Skeletal muscle satellite cell (primary cell): ENCODE measurements at regions not wholly inside any gene's neighbourhood (a gene's known extent, or its start where the extent isn't known, plus 50 kb on each side); places are given as distances from the start of the nearest gene placed in this dataset.

Source experiments
- H3K27me3 ChIP-seq: 2 replicates; pipeline ENCODE4 v1.7.0; 2013; ENCODE audit warnings: low read length; ENCODE audit not compliant: control insufficient read depth, insufficient read depth
- H3K36me3 ChIP-seq: 2 replicates; pipeline ENCODE4 v1.7.0; 2013; ENCODE audit warnings: mild to moderate bottlenecking, control low read depth, low read length; ENCODE audit not compliant: insufficient read depth
- H3K4me1 ChIP-seq: 2 replicates; pipeline ENCODE4 v1.7.0; 2013; ENCODE audit warnings: low read length; ENCODE audit not compliant: control insufficient read depth, insufficient read depth
- H3K4me2 ChIP-seq: 2 replicates; pipeline ENCODE4 v1.7.0; 2013; ENCODE audit warnings: mild to moderate bottlenecking, low read length
- H3K4me3 ChIP-seq: 2 replicates; pipeline ENCODE4 v1.7.0; 2013; ENCODE audit warnings: low read length
- H3K9ac ChIP-seq: 2 replicates; pipeline ENCODE4 v1.7.0; 2013; ENCODE audit warnings: mild to moderate bottlenecking, low read depth, low read length, moderate library complexity
- H3K9me3 ChIP-seq: replicated peaks from 2 replicates; pipeline ENCODE4 v1.7.0; 2013; ENCODE audit warnings: mild to moderate bottlenecking, control low read depth, low read length

DNA sequence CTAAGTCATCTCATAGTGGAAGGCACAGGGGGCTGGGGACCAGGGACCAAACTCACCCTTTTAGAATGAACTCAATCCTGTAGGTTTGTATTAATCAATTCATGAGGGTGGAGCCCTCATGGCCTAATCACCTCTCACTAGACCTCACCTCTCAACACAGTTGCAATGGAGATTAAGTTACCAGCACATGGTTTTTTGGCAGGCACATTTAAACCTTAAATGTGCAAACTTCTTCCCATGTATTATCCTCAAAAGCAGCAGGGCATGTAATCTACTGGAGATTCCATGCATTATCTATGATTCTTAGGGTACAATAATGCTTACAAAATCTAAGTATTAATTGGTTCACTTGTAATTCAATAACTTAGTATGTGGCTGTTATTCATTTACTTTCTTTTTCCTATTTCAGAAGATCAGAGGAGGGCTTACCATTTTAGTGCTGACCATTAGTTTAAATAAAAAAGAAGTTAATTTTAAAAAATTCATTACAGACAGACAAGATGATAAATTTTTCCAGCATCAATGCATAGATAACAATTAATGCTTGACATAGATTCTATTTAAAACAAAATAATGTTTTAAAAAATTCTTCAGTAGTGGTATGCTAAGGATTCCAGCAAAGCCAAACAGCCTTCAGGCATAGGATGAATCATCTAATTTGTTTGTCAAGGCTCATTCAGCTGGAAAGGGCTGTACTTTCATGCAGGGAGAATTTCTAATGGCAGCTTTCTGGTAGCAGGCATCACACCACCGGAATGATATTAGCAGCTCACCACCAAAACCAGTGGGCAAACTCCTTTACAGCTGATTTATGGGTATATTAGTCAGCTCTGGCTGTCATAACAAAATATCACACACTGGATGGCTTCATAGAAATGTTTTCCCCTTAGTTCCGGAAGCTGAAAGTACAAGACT, 124.6 kb upstream of the ZNF648 start:
- Histone ChIP-seq H3K27me3 (no peaks in the 10 kb centered on the region), H3K4me2 (peak overlapping the region; percentile 33), H3K9ac (no peak overlapping the region), H3K36me3 (no peaks in the 10 kb centered on the region), H3K9me3 (no peaks in the 10 kb centered on the region), H3K4me1 (peaks cover 14% of the 10 kb centered on the region), H3K4me3 (no peak overlapping the region)

- Histone ChIP-seq H3K4me3 (no peak overlapping the region), H3K9ac (no peak overlapping the region), H3K4me2 (no peak overlapping the region), H3K36me3 (no peaks in the 10 kb centered on the region), H3K27me3 (no peaks in the 10 kb centered on the region), H3K4me1 (peaks cover 14% of the 10 kb centered on the region), H3K9me3 (no peaks in the 10 kb centered on the region)
Observed at GRCh38 chr1:182185136-182185535, 123.6 kb upstream of the ZNF648 start.

DNA sequence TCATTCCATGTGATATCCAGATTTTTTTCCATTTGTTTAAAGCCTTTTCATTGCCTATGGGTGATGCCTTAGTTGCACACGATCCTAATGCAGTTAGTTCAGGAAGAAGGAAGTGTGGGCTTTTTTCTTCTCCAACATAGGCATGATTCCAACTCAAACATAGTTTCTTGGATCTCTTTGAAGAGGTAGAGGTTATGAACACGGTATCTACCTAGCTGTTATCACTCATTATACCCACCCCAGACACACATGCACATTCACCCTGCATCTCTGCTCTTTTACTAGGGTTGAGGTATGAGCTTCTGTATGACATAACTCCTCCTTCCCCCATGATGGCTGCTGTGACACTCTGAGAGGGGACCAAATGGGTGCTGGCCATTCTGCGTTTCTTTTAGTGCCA, 122.1 kb upstream of the ZNF648 start:
- Histone ChIP-seq H3K36me3 (no peaks in the 10 kb centered on the region), H3K9ac (no peak overlapping the region), H3K4me1 (peaks cover 14% of the 10 kb centered on the region), H3K4me2 (no peak overlapping the region), H3K9me3 (no peaks in the 10 kb centered on the region), H3K27me3 (no peaks in the 10 kb centered on the region), H3K4me3 (no peak overlapping the region)

DNA sequence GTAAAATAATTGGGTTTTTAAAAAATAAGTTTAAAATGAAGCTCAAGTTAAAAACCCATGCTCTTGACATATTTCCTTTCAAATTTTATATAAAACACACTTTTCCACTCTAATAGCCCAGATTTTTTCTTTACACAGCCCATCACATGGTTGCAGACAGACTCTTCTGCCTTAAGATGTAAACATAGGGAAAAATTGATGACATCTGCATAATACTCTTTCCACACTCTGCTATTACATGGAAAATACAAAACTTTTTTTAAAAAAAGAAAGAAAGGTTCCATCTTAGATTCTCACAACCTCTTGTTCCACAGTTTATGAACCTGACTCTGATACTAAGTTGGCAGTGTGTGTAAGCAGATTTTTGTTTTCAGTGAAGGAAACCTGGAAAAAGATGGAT, 120.8 kb upstream of the ZNF648 start:
- no peak overlapping the region for H3K9ac ChIP-seq
- no peak overlapping the region for H3K4me3 ChIP-seq
- H3K4me1 ChIP-seq: peaks cover 14% of the 10 kb centered on the region
- H3K27me3 ChIP-seq: no peaks in the 10 kb centered on the region
- H3K36me3 ChIP-seq: no peaks in the 10 kb centered on the region
- H3K9me3 ChIP-seq: no peaks in the 10 kb centered on the region
- H3K4me2 ChIP-seq: no peak overlapping the region

DNA sequence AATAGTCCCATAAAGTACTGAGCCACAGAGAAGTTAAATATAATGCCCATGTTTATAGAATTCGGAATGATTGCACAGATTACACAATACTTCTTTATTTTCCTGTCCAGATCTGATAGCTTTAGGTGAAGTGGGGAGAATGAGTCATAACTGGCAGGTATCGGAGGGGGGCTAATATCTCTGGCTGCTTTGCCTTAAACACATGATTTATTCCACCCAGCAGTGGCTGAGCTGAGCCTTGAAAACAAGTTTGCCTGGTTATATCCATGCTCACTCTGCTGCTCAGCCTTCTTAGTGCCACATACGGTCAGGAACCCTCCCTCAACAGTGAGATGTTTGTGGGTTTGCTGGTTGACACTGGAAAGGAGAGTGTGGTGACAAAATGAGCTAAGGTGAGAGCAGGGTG, 119.7 kb upstream of the ZNF648 start:
- H3K9ac ChIP-seq: no peak overlapping the region
- no peaks in the 10 kb centered on the region for H3K9me3 ChIP-seq
- H3K4me3 ChIP-seq: no peak overlapping the region
- no peaks in the 10 kb centered on the region for H3K36me3 ChIP-seq
- no peak overlapping the region for H3K4me2 ChIP-seq
- no peaks in the 10 kb centered on the region for H3K27me3 ChIP-seq
- peaks cover 6% of the 10 kb centered on the region for H3K4me1 ChIP-seq

- H3K27me3 ChIP-seq: no peaks in the 10 kb centered on the region
- no peaks in the 10 kb centered on the region for H3K9me3 ChIP-seq
- no peaks in the 10 kb centered on the region for H3K36me3 ChIP-seq
- no peak overlapping the region for H3K4me2 ChIP-seq
- H3K4me3 ChIP-seq: no peak overlapping the region
- no peak overlapping the region for H3K9ac ChIP-seq
- H3K4me1 ChIP-seq: no peaks in the 10 kb centered on the region
Observed at GRCh38 chr1:182175361-182175931, 113.9 kb upstream of the ZNF648 start.

GRCh38 chr1:182174513-182174855, 113.0 kb upstream of the ZNF648 start:
- no peaks in the 10 kb centered on the region for H3K9me3 ChIP-seq
- H3K36me3 ChIP-seq: no peaks in the 10 kb centered on the region
- H3K27me3 ChIP-seq: no peaks in the 10 kb centered on the region
- H3K4me3 ChIP-seq: no peak overlapping the region
- H3K9ac ChIP-seq: no peak overlapping the region
- H3K4me2 ChIP-seq: no peak overlapping the region
- no peaks in the 10 kb centered on the region for H3K4me1 ChIP-seq

GRCh38 chr1:182173808-182174512, 112.4 kb upstream of the ZNF648 start:
- no peak overlapping the region for H3K4me3 ChIP-seq
- H3K27me3 ChIP-seq: no peaks in the 10 kb centered on the region
- no peak overlapping the region for H3K9ac ChIP-seq
- no peaks in the 10 kb centered on the region for H3K4me1 ChIP-seq
- H3K9me3 ChIP-seq: no peaks in the 10 kb centered on the region
- H3K4me2 ChIP-seq: no peak overlapping the region
- no peaks in the 10 kb centered on the region for H3K36me3 ChIP-seq

DNA sequence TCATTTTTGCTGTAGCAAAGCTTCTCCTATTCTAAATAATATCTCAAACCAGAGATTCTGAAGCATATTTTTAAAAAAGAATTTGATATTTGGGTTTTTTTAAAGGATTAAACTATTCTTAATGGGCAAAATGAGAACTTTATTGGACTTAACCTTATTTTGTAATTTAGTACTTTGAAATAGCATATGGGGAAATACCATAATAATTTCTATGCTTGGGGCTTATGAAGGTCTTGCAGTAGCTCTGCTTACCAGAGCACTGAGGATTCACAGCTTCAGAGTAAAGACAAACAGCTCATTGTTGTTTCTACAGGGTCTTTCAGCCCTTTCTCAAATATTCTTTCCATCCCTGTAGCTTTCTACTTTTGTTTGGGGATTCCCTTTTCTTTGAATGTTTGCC, 111.2 kb upstream of the ZNF648 start:
- H3K9me3 ChIP-seq: no peaks in the 10 kb centered on the region
- no peaks in the 10 kb centered on the region for H3K27me3 ChIP-seq
- no peak overlapping the region for H3K9ac ChIP-seq
- H3K4me2 ChIP-seq: no peak overlapping the region
- H3K4me1 ChIP-seq: no peaks in the 10 kb centered on the region
- no peaks in the 10 kb centered on the region for H3K36me3 ChIP-seq
- no peak overlapping the region for H3K4me3 ChIP-seq

GRCh38 chr1:182170891-182171461, 109.5 kb upstream of the ZNF648 start:
- H3K27me3 ChIP-seq: no peaks in the 10 kb centered on the region
- H3K9me3 ChIP-seq: no peaks in the 10 kb centered on the region
- H3K4me1 ChIP-seq: no peaks in the 10 kb centered on the region
- no peak overlapping the region for H3K9ac ChIP-seq
- no peaks in the 10 kb centered on the region for H3K36me3 ChIP-seq
- no peak overlapping the region for H3K4me3 ChIP-seq
- no peak overlapping the region for H3K4me2 ChIP-seq

DNA sequence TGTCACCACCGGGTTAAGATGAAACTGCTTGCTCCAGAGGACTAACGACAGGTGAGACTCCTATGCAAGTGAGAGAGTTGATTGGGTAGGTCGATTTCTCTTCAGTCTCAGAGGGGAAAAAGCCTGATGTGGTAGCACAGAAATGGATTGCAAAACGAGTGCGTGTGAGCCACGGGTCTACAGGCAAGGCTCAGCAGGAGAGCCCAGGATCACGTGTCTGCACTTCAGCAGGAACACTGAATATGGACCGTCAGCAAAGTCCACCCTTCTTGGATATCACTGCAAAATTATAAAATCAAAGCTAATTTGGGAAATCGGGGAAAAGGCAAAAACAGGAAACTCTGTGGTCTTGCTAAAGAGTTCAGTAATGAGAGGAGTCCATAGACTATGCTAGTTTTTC, 107.7 kb upstream of the ZNF648 start:
- H3K4me1 ChIP-seq: peaks cover under 1% of the 10 kb centered on the region
- H3K36me3 ChIP-seq: no peaks in the 10 kb centered on the region
- no peak overlapping the region for H3K9ac ChIP-seq
- no peak overlapping the region for H3K4me2 ChIP-seq
- H3K27me3 ChIP-seq: no peaks in the 10 kb centered on the region
- H3K9me3 ChIP-seq: no peaks in the 10 kb centered on the region
- H3K4me3 ChIP-seq: no peak overlapping the region
